Trophoblast cell (in vitro differentiated cells and primary cell): ENCODE measurements at regions not wholly inside any gene's neighbourhood (a gene's known extent, or its start where the extent isn't known, plus 50 kb on each side); places are given as distances from the start of the nearest gene placed in this dataset.
"Not testable (repeated sequence)": the region's sequence is repeated elsewhere in the genome, so short reads cannot be mapped to it uniquely, and the experiment has no call there.

ENCODE experiments used
- DNase-seq, 2 donors: peaks; one replicate each; pipeline ENCODE4 v3.0.0-alpha.2; 2016
- H2AFZ ChIP-seq: 2 replicates; pipeline ENCODE4 v1.6.1; 2013; ENCODE audit warnings: low read length, moderate library complexity, mild to moderate bottlenecking; ENCODE audit not compliant: insufficient read depth, poor library complexity
- H2AK5ac ChIP-seq: 2 replicates; pipeline ENCODE4 v1.6.1; 2013; ENCODE audit warnings: mild to moderate bottlenecking, low read length
- H2BK120ac ChIP-seq: 2 replicates; pipeline ENCODE4 v1.6.1; 2013; ENCODE audit warnings: low read length, mild to moderate bottlenecking, moderate library complexity; ENCODE audit not compliant: insufficient read depth, poor library complexity
- H2BK12ac ChIP-seq: 2 replicates; pipeline ENCODE4 v1.6.1; 2013; ENCODE audit warnings: mild to moderate bottlenecking, low read length, moderate library complexity
- H2BK5ac ChIP-seq: 2 replicates; pipeline ENCODE4 v1.6.1; 2013; ENCODE audit warnings: low read length, low read depth, moderate library complexity, mild to moderate bottlenecking; ENCODE audit not compliant: poor library complexity
- H3K14ac ChIP-seq: 2 replicates; pipeline ENCODE4 v1.6.1; 2013; ENCODE audit warnings: mild to moderate bottlenecking, low read length
- H3K18ac ChIP-seq: 2 replicates; pipeline ENCODE4 v1.6.1; 2013; ENCODE audit warnings: mild to moderate bottlenecking, low read length
- H3K23ac ChIP-seq: 2 replicates; pipeline ENCODE4 v1.6.1; 2013; ENCODE audit warnings: low read length
- H3K27ac ChIP-seq: 2 replicates; pipeline ENCODE4 v1.5.1; 2013; ENCODE audit warnings: low read depth, mild to moderate bottlenecking, inconsistent platforms, low read length, moderate library complexity
- H3K27me3 ChIP-seq: 2 replicates; pipeline ENCODE4 v1.6.1; 2013; ENCODE audit warnings: inconsistent platforms, mild to moderate bottlenecking, low read length, moderate library complexity; ENCODE audit not compliant: insufficient read depth
- H3K36me3 ChIP-seq, 2 experiments: 1 replicate in 1 of 2; 2 replicates in 1 of 2; pipeline ENCODE4 v1.6.1; 2013; ENCODE audit warnings: low read length in 2 of 2, mild to moderate bottlenecking in 2 of 2, moderate library complexity in 1 of 2; ENCODE audit not compliant: insufficient read depth in 2 of 2, control insufficient read depth in 1 of 2
- H3K4ac ChIP-seq: 2 replicates; pipeline ENCODE4 v1.6.1; 2013; ENCODE audit warnings: low read depth, mild to moderate bottlenecking, low read length, moderate library complexity
- H3K4me1 ChIP-seq, 2 experiments: 1 replicate in 1 of 2; 2 replicates in 1 of 2; pipeline ENCODE4 v1.6.1; 2013; ENCODE audit warnings: low read length in 2 of 2, mild to moderate bottlenecking in 2 of 2, moderate library complexity in 1 of 2; ENCODE audit not compliant: insufficient read depth in 2 of 2, control insufficient read depth in 1 of 2
- H3K4me2 ChIP-seq: 2 replicates; pipeline ENCODE4 v1.6.1; 2013; ENCODE audit warnings: inconsistent platforms, mild to moderate bottlenecking, low read length, moderate library complexity
- H3K4me3 ChIP-seq: 2 replicates; pipeline ENCODE4 v1.5.1; 2013; ENCODE audit warnings: mild to moderate bottlenecking, low read depth, low read length, inconsistent platforms
- H3K79me1 ChIP-seq: one replicate; pipeline ENCODE4 v1.6.1; 2013; ENCODE audit warnings: low read length
- H3K79me2 ChIP-seq: 2 replicates; pipeline ENCODE4 v1.6.1; 2013; ENCODE audit warnings: low read length, mild to moderate bottlenecking; ENCODE audit not compliant: control insufficient read depth, insufficient read depth, poor library complexity
- H3K9ac ChIP-seq: 2 replicates; pipeline ENCODE4 v1.6.1; 2013; ENCODE audit warnings: mild to moderate bottlenecking, low read length
- H3K9me3 ChIP-seq: 2 replicates; pipeline ENCODE4 v1.6.1; 2013; ENCODE audit warnings: low read depth, mild to moderate bottlenecking, control low read depth, inconsistent platforms, low read length; ENCODE audit not compliant: insufficient read depth
- H4K12ac ChIP-seq: 2 replicates; pipeline ENCODE4 v1.6.1; 2013; ENCODE audit warnings: low read depth, mild to moderate bottlenecking, low read length, moderate library complexity
- H4K8ac ChIP-seq: 2 replicates; pipeline ENCODE4 v1.6.1; 2013; ENCODE audit warnings: low read depth, mild to moderate bottlenecking, low read length, moderate library complexity
- H4K91ac ChIP-seq: one replicate; pipeline ENCODE4 v1.6.1; 2013; ENCODE audit warnings: low read depth, mild to moderate bottlenecking, low read length, moderate library complexity
- WGBS: extraction: QIAGEN DNeasy Blood & Tissue Kit; methylation state at CpG from one replicate; pipeline ENCODE4 v1.1.7; 2013; ENCODE audit warnings: missing lambda C conversion rate; ENCODE audit not compliant: insufficient read length, insufficient coverage; ENCODE audit errors: extremely low coverage; 5-methylcytosine and 5-hydroxymethylcytosine counted together

DNA sequence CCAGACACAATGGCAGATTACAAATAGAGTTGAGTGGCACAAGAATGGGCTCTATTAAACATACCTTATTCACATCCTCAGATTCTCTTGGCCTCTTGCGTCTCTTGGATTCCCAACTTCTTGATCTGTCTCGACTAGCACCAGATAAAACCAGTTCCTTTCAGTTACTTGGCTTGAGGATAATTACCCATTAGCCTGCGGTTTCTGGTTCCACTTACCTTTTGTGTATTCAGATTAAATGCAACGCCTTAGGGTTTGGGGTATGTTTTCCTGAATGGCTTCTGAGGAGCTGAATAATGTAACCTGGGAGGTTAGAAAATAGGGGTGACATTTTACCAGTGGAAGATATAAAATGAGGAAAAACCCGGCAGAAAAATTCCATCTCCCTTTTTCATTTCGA, 154.4 kb upstream of the TSPY2 start:
- H3K4me3 ChIP-seq, H3K79me1 ChIP-seq, H2BK12ac ChIP-seq, H3K9me3 ChIP-seq, H3K23ac ChIP-seq, H4K12ac ChIP-seq, H3K9ac ChIP-seq, H4K91ac ChIP-seq, H4K8ac ChIP-seq, H2AFZ ChIP-seq, H3K27me3 ChIP-seq, H3K4ac ChIP-seq, H3K18ac ChIP-seq, H3K36me3 ChIP-seq, H2BK5ac ChIP-seq, H2AK5ac ChIP-seq, H3K27ac ChIP-seq, H3K14ac ChIP-seq, H2BK120ac ChIP-seq, H3K4me1 ChIP-seq, H3K79me2 ChIP-seq, H3K4me2 ChIP-seq, DNase-seq: not testable (repeated sequence)
- WGBS: no CpG with 5 or more reads among the region's 6 CpGs

DNA sequence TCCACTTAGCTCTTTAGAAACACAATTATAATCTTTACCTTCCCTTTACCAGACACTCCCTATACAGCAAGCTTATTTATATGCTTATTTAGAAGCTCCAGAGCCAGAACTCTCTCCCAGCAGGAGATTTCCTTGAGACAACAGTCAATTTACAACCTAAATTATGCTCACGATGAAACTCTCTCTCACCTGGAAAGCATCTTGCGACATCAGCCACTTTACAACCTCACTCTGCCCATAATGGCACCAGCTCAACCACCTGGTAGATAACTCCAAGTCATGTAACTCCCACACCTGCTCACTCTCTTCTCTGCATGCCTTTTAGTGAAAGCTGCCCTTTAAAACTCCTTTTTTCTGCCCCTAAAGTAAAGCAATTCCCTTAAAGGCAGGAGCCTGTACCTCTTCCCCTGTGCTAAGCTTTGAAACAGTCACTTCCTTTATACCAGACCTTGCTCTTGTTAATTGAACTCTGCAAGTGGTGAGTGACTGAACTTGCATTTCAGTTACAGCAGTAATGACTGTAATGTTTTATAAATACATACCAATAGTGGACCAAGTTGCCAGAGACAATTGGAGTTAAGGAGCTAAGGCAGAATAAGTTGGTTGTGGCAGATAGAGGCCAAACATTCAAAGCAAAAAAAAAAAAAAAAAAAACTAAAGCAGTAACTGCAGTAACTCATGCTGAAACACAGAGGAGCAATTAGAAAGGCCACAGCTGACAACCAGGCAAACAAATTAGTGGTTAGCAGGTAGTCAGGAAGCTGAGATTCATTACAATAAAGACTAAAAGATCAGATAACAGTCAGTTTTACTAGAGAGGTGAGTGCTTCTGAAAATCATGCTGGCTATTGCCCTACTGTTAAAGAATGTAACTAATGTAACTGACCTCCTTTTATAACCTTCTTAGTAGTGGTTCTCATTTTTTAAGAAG, 115.1 kb upstream of the TSPY2 start:
- not testable (repeated sequence) for H3K4me2 ChIP-seq, H3K9me3 ChIP-seq, H3K79me2 ChIP-seq, H3K4me1 ChIP-seq, H3K23ac ChIP-seq, H3K27ac ChIP-seq, H3K9ac ChIP-seq, H2AK5ac ChIP-seq, H3K27me3 ChIP-seq, H3K79me1 ChIP-seq, H2AFZ ChIP-seq, H3K4ac ChIP-seq, H2BK12ac ChIP-seq, H3K14ac ChIP-seq, H3K36me3 ChIP-seq, H2BK5ac ChIP-seq, H3K18ac ChIP-seq, H2BK120ac ChIP-seq, H4K12ac ChIP-seq, H4K91ac ChIP-seq, H3K4me3 ChIP-seq, H4K8ac ChIP-seq
- DNase-seq: peak in 1 of 2 donors; percentile 0
- no CpG with 5 or more reads among the region's 2 CpGs for WGBS

DNA sequence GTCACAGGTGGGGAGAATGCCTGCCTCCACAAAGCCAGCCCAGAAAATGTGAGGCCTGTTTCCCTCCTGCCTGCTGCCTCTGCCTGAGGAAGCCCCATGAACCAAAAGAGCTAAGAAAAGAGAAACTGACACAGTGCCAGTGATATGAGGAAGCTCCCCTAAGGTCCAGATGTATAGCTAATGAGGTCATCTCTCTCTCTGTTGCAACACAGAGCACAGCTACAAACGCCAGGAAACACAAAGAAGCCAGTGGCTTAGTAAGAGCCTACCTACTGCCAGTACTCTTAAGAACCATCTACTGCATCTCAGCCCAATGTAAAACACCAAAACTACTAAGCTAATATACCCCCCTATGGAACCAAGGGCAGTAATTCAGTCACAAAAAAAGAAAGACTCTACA, 109.9 kb upstream of the TSPY2 start:
- not testable (repeated sequence) for H3K9me3 ChIP-seq, H2BK5ac ChIP-seq, H3K4me2 ChIP-seq, H3K14ac ChIP-seq, H2AFZ ChIP-seq, H2BK120ac ChIP-seq, H3K18ac ChIP-seq, H3K4ac ChIP-seq, H3K4me1 ChIP-seq, H4K91ac ChIP-seq, H2AK5ac ChIP-seq, H3K27me3 ChIP-seq, H3K36me3 ChIP-seq, H4K12ac ChIP-seq, H2BK12ac ChIP-seq, H3K23ac ChIP-seq, H3K79me2 ChIP-seq, H3K27ac ChIP-seq, H3K9ac ChIP-seq, H4K8ac ChIP-seq, H3K79me1 ChIP-seq, H3K4me3 ChIP-seq
- DNase-seq: peak in 1 of 2 donors; percentile 4
- no CpG with 5 or more reads among the region's 1 CpG for WGBS
